ENCODE measurements at regions not wholly inside any gene's neighbourhood (a gene's known extent, or its start where the extent isn't known, plus 50 kb on each side); places are given as distances from the start of the nearest gene placed in this dataset.
"Not testable (repeated sequence)": the region's sequence is repeated elsewhere in the genome, so short reads cannot be mapped to it uniquely, and the experiment has no call there.

GRCh38 chr16:70059429-70059828, 54.7 kb upstream of the PDPR start:
- DNase-seq; H3K4me3 Mint-ChIP-seq; H3K36me3 ChIP-seq (ENCODE audit: control insufficient read depth in 2 of 2, extremely low read depth in 1 of 2, insufficient read depth in 1 of 2, low read length in 1 of 2); CTCF ChIA-PET; H3K9me3 Mint-ChIP-seq; H3K27me3 Mint-ChIP-seq; POLR2A ChIA-PET; H3K9me3 ChIP-seq; H3K27me3 ChIP-seq (replicated peaks in 1 of 2; ENCODE audit: control insufficient read depth in 2 of 2, extremely low read depth in 1 of 2, insufficient read depth in 2 of 2, low read length in 1 of 2); H3K27ac ChIP-seq (ENCODE audit: low read length); H3K4me1 ChIP-seq (ENCODE audit: control insufficient read depth in 1 of 2, extremely low read depth in 1 of 2, insufficient read depth in 2 of 2, low read length in 2 of 2); H3K36me3 Mint-ChIP-seq; H3K4me3 ChIP-seq (ENCODE audit: control insufficient read depth in 1 of 2, extremely low read depth in 1 of 2, low read length in 1 of 2); H3K27ac Mint-ChIP-seq; ATAC-seq (replicated peaks in 1 of 4): not testable (repeated sequence)
- 100% methylated on average over 1 of the region's 3 CpGs for WGBS (ENCODE audit: insufficient coverage)
- H3K4me1 Mint-ChIP-seq = peaks cover 5 to 29% (median 12%) of the 10 kb centered on the region in 3 donors

- H3K36me3 Mint-ChIP-seq; H3K36me3 ChIP-seq (ENCODE audit: control insufficient read depth in 2 of 2, extremely low read depth in 1 of 2, insufficient read depth in 1 of 2, low read length in 1 of 2); CTCF ChIA-PET; H3K4me3 Mint-ChIP-seq; ATAC-seq (replicated peaks in 1 of 4); H3K4me1 ChIP-seq (ENCODE audit: control insufficient read depth in 1 of 2, extremely low read depth in 1 of 2, insufficient read depth in 2 of 2, low read length in 2 of 2); H3K4me3 ChIP-seq (ENCODE audit: control insufficient read depth in 1 of 2, extremely low read depth in 1 of 2, low read length in 1 of 2); DNase-seq; H3K27me3 ChIP-seq (replicated peaks in 1 of 2; ENCODE audit: control insufficient read depth in 2 of 2, extremely low read depth in 1 of 2, insufficient read depth in 2 of 2, low read length in 1 of 2); POLR2A ChIA-PET; H3K27me3 Mint-ChIP-seq; H3K9me3 ChIP-seq; H3K9me3 Mint-ChIP-seq; H3K27ac ChIP-seq (ENCODE audit: low read length); H3K27ac Mint-ChIP-seq: not testable (repeated sequence)
- WGBS (ENCODE audit: insufficient coverage) = 96% methylated on average over 3 of the region's 8 CpGs
- H3K4me1 Mint-ChIP-seq = peaks cover 5 to 29% (median 15%) of the 10 kb centered on the region in 3 donors
Measured at GRCh38 chr16:70060521-70061027, 53.6 kb upstream of the PDPR start.

- H3K27ac ChIP-seq (ENCODE audit: low read length); POLR2A ChIA-PET; H3K4me1 ChIP-seq (ENCODE audit: control insufficient read depth in 1 of 2, extremely low read depth in 1 of 2, insufficient read depth in 2 of 2, low read length in 2 of 2); H3K27me3 ChIP-seq (replicated peaks in 1 of 2; ENCODE audit: control insufficient read depth in 2 of 2, extremely low read depth in 1 of 2, insufficient read depth in 2 of 2, low read length in 1 of 2); ATAC-seq (replicated peaks in 1 of 4); H3K36me3 Mint-ChIP-seq; H3K4me3 Mint-ChIP-seq; H3K36me3 ChIP-seq (ENCODE audit: control insufficient read depth in 2 of 2, extremely low read depth in 1 of 2, insufficient read depth in 1 of 2, low read length in 1 of 2); H3K27me3 Mint-ChIP-seq; DNase-seq; H3K4me3 ChIP-seq (ENCODE audit: control insufficient read depth in 1 of 2, extremely low read depth in 1 of 2, low read length in 1 of 2); H3K9me3 ChIP-seq; H3K27ac Mint-ChIP-seq; H3K9me3 Mint-ChIP-seq: not testable (repeated sequence)
- CTCF ChIA-PET = interaction anchor here in 1 of 2 donors (0.6 kb wide), 1 partner anchor 35 kb away, joined by 3 read pairs; no protein-coding TSS in a partner anchor
- WGBS (ENCODE audit: insufficient coverage) = no CpG with 5 or more reads among the region's 7 CpGs
- H3K4me1 Mint-ChIP-seq = peaks cover 5 to 29% (median 14%) of the 10 kb centered on the region in 3 donors
Measured at GRCh38 chr16:70061671-70062218, 52.4 kb upstream of the PDPR start.

- peaks cover 5 to 26% (median 19%) of the 10 kb centered on the region in 3 donors for H3K4me1 Mint-ChIP-seq
- H3K9me3 Mint-ChIP-seq; H3K4me1 ChIP-seq (ENCODE audit: control insufficient read depth in 1 of 2, extremely low read depth in 1 of 2, insufficient read depth in 2 of 2, low read length in 2 of 2); DNase-seq; H3K27ac ChIP-seq (ENCODE audit: low read length); H3K27ac Mint-ChIP-seq; H3K4me3 ChIP-seq (ENCODE audit: control insufficient read depth in 1 of 2, extremely low read depth in 1 of 2, low read length in 1 of 2); H3K36me3 Mint-ChIP-seq; H3K9me3 ChIP-seq; CTCF ChIA-PET; POLR2A ChIA-PET; H3K27me3 Mint-ChIP-seq; H3K4me3 Mint-ChIP-seq; ATAC-seq (replicated peaks in 1 of 4); H3K27me3 ChIP-seq (replicated peaks in 1 of 2; ENCODE audit: control insufficient read depth in 2 of 2, extremely low read depth in 1 of 2, insufficient read depth in 2 of 2, low read length in 1 of 2); H3K36me3 ChIP-seq (ENCODE audit: control insufficient read depth in 2 of 2, extremely low read depth in 1 of 2, insufficient read depth in 1 of 2, low read length in 1 of 2): not testable (repeated sequence)
- no CpG with 5 or more reads among the region's 3 CpGs for WGBS (ENCODE audit: insufficient coverage)
Measured at GRCh38 chr16:70062947-70063346, 51.2 kb upstream of the PDPR start.
